Astrocyte (in vitro differentiated cells and primary cell): ENCODE measurements at regions not wholly inside any gene's neighbourhood (a gene's known extent, or its start where the extent isn't known, plus 50 kb on each side); places are given as distances from the start of the nearest gene placed in this dataset.

Experiments
- DNase-seq: peaks from one replicate; pipeline ENCODE4 v3.0.0-alpha.2; 2010; ENCODE audit warnings: low read depth
- FAIRE-seq: peaks from 2 replicates; lab custom pipeline; 2011; peaks lifted over from hg19 to GRCh38; lab: Jason Lieb, UNC
- H2AFZ ChIP-seq: 2 replicates; pipeline ENCODE4 v1.6.0; 2012; ENCODE audit warnings: low read depth, low read length, inconsistent platforms
- H3K27ac ChIP-seq: 2 replicates; pipeline ENCODE4 v1.5.1; 2011; ENCODE audit warnings: low read depth, low read length, inconsistent platforms
- H3K27me3 ChIP-seq: 2 replicates; pipeline ENCODE4 v1.6.0; 2011; ENCODE audit warnings: low read length, inconsistent platforms; ENCODE audit not compliant: insufficient read depth
- H3K36me3 ChIP-seq: 2 replicates; pipeline ENCODE4 v1.5.1; 2011; ENCODE audit warnings: low read length, inconsistent platforms; ENCODE audit not compliant: insufficient read depth
- H3K4me1 ChIP-seq: 2 replicates; pipeline ENCODE4 v1.5.1; 2011; ENCODE audit warnings: low read length, inconsistent platforms; ENCODE audit not compliant: insufficient read depth
- H3K4me2 ChIP-seq: 2 replicates; pipeline ENCODE4 v1.6.0; 2012; ENCODE audit warnings: low read length, inconsistent platforms
- H3K4me3 ChIP-seq: 2 replicates; pipeline ENCODE4 v1.5.1; 2011; ENCODE audit warnings: low read depth, mild to moderate bottlenecking, low read length, inconsistent platforms; ENCODE audit not compliant: insufficient read depth
- H3K79me2 ChIP-seq: 2 replicates; pipeline ENCODE4 v1.6.0; 2012; ENCODE audit warnings: mild to moderate bottlenecking, low read length, inconsistent platforms; ENCODE audit not compliant: insufficient read depth
- H3K9ac ChIP-seq: 2 replicates; pipeline ENCODE4 v1.6.0; 2012; ENCODE audit warnings: mild to moderate bottlenecking, low read length, inconsistent platforms
- H3K9me3 ChIP-seq: 2 replicates; pipeline ENCODE4 v1.5.1; 2012; ENCODE audit warnings: low read depth, mild to moderate bottlenecking, low read length, inconsistent platforms; ENCODE audit not compliant: insufficient read depth
- H4K20me1 ChIP-seq: 2 replicates; pipeline ENCODE4 v1.6.0; 2012; ENCODE audit warnings: low read length, inconsistent platforms; ENCODE audit not compliant: insufficient read depth
- H3K27ac Mint-ChIP-seq: one replicate; pipeline ENCODE4 v1.8.0; 2021; ENCODE audit warnings: mild to moderate bottlenecking, mixed read lengths; ENCODE audit not compliant: unreplicated experiment
- H3K27me3 Mint-ChIP-seq: one replicate; pipeline ENCODE4 v1.8.0; 2021; ENCODE audit warnings: low read depth, mixed read lengths; ENCODE audit not compliant: unreplicated experiment
- H3K36me3 Mint-ChIP-seq: one replicate; pipeline ENCODE4 v1.8.0; 2021; ENCODE audit warnings: low read depth, mixed read lengths; ENCODE audit not compliant: unreplicated experiment
- H3K4me1 Mint-ChIP-seq: one replicate; pipeline ENCODE4 v1.8.0; 2021; ENCODE audit warnings: low read depth, mixed read lengths; ENCODE audit not compliant: unreplicated experiment
- H3K4me3 Mint-ChIP-seq: one replicate; pipeline ENCODE4 v1.8.0; 2021; ENCODE audit warnings: mild to moderate bottlenecking, moderate library complexity, mixed read lengths; ENCODE audit not compliant: unreplicated experiment
- H3K9me3 Mint-ChIP-seq: one replicate; pipeline ENCODE4 v1.8.0; 2021; ENCODE audit warnings: mild to moderate bottlenecking, mixed read lengths; ENCODE audit not compliant: unreplicated experiment
- CTCF ChIP-seq: IDR thresholded peaks from 2 replicates; pipeline ENCODE4 v1.5.1; 2011; ENCODE audit warnings: low read depth, mild to moderate bottlenecking, inconsistent platforms, low read length, moderate library complexity; ENCODE audit not compliant: insufficient read depth
- EZH2 ChIP-seq: IDR thresholded peaks from 2 replicates; pipeline ENCODE4 v1.6.1; 2012; ENCODE audit warnings: mild to moderate bottlenecking, low read length, inconsistent platforms; ENCODE audit not compliant: insufficient read depth

GRCh38 chr15:61660579-61660978 is 399.7 kb downstream of the VPS13C start:
- H3K9me3 Mint-ChIP-seq: no peaks in the 10 kb centered on the region
- Histone ChIP-seq H3K4me3 (no peak overlapping the region), H2AFZ (no peak overlapping the region), H3K36me3 (no peaks in the 10 kb centered on the region), H3K9me3 (no peaks in the 10 kb centered on the region), H3K4me1 (peaks cover 8% of the 10 kb centered on the region), H3K27ac (no peak overlapping the region), H3K79me2 (no peaks in the 10 kb centered on the region), H4K20me1 (no peaks in the 10 kb centered on the region), H3K4me2 (no peak overlapping the region), H3K27me3 (peaks cover 8% of the 10 kb centered on the region), H3K9ac (no peak overlapping the region)
- H3K4me1 Mint-ChIP-seq: peaks cover 3% of the 10 kb centered on the region
- H3K4me3 Mint-ChIP-seq: no peak overlapping the region
- no peak for FAIRE-seq
- H3K27ac Mint-ChIP-seq: no peak overlapping the region
- H3K36me3 Mint-ChIP-seq: no peaks in the 10 kb centered on the region
- peaks cover 18% of the 10 kb centered on the region for H3K27me3 Mint-ChIP-seq
- no peak for TF ChIP-seq CTCF
- no peak for TF ChIP-seq EZH2
- peak; percentile 2 for DNase-seq

GRCh38 chr15:61659566-61660190 is 400.6 kb downstream of the VPS13C start:
- Histone ChIP-seq H3K4me3 (no peak overlapping the region), H4K20me1 (no peaks in the 10 kb centered on the region), H3K4me1 (peaks cover 8% of the 10 kb centered on the region), H3K9me3 (no peaks in the 10 kb centered on the region), H3K4me2 (peak overlapping the region; percentile 33), H2AFZ (no peak overlapping the region), H3K79me2 (no peaks in the 10 kb centered on the region), H3K27me3 (peaks cover 6% of the 10 kb centered on the region), H3K27ac (no peak overlapping the region), H3K36me3 (no peaks in the 10 kb centered on the region), H3K9ac (no peak overlapping the region)
- no peaks in the 10 kb centered on the region for H3K9me3 Mint-ChIP-seq
- no peak overlapping the region for H3K4me3 Mint-ChIP-seq
- peaks cover 3% of the 10 kb centered on the region for H3K4me1 Mint-ChIP-seq
- peaks cover 14% of the 10 kb centered on the region for H3K27me3 Mint-ChIP-seq
- DNase-seq: no peak
- no peak overlapping the region for H3K27ac Mint-ChIP-seq
- peaks cover 2% of the 10 kb centered on the region for H3K36me3 Mint-ChIP-seq
- no peak for FAIRE-seq
- TF ChIP-seq EZH2 (no peak), CTCF (no peak)

- H3K4me3 Mint-ChIP-seq: no peak overlapping the region
- H3K27me3 Mint-ChIP-seq: peaks cover 8% of the 10 kb centered on the region
- peaks cover 2% of the 10 kb centered on the region for H3K36me3 Mint-ChIP-seq
- peaks cover 3% of the 10 kb centered on the region for H3K4me1 Mint-ChIP-seq
- H3K27ac Mint-ChIP-seq: no peak overlapping the region
- H3K9me3 Mint-ChIP-seq: no peaks in the 10 kb centered on the region
- no peaks in the 10 kb centered on the region for H3K36me3 ChIP-seq
- no peak overlapping the region for H3K9ac ChIP-seq
- no peak overlapping the region for H2AFZ ChIP-seq
- no peak for DNase-seq
- H3K4me1 ChIP-seq: peaks cover 8% of the 10 kb centered on the region
- no peak overlapping the region for H3K4me2 ChIP-seq
- H3K9me3 ChIP-seq: no peaks in the 10 kb centered on the region
- no peaks in the 10 kb centered on the region for H4K20me1 ChIP-seq
- H3K4me3 ChIP-seq: no peak overlapping the region
- no peak for FAIRE-seq
- H3K27me3 ChIP-seq: no peaks in the 10 kb centered on the region
- TF ChIP-seq CTCF: no peak
- no peak for TF ChIP-seq EZH2
- no peak overlapping the region for H3K27ac ChIP-seq
- H3K79me2 ChIP-seq: no peaks in the 10 kb centered on the region
Observed at GRCh38 chr15:61657461-61657860, 402.8 kb downstream of the VPS13C start.
